ENCODE measurements at regions not wholly inside any gene's neighbourhood (a gene's known extent, or its start where the extent isn't known, plus 50 kb on each side); places are given as distances from the start of the nearest gene placed in this dataset.

DNA sequence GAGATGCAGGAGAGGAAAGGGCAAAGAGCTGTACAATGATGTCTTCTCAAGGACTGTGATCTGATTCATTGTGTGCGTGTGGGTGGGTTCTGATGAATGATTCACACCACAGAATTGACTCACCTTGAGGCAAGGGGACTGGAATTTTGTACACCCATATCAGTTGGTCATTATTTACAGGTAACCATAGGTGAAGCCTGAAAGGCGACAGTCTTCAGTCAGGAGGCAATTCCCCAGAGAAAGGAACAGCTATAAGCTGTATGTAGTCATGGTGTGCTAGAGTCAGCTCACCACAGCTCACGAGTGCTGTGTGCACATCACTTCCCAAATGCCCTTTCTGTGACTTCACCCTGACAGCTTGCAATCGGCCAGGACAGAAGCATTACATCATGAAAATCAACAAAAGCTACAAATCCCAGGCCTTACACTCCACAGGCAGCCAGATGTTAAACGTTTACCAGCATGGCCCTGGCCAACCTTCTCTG is 87.6 kb upstream of the RPS23 start (continued):
- TF ChIP-seq ZNF12 (CRISPR knock-in tag; IDR thresholded peaks at IDR 0.05) = peak; percentile 58; the same call in 1 of the 2 replicates
- TF ChIP-seq ZNF75D (CRISPR knock-in tag; IDR thresholded peaks at IDR 0.05; ENCODE audit: borderline replicate concordance) = no peak
- TF ChIP-seq ATF3 (CRISPR knock-in tag; IDR thresholded peaks at IDR 0.05) = no peak
- no peak for TF ChIP-seq ZNF543 (CRISPR knock-in tag; IDR thresholded peaks at IDR 0.05)
- no peak for TF ChIP-seq MAF1 (CRISPR knock-in tag; IDR thresholded peaks at IDR 0.05; ENCODE audit: borderline replicate concordance)
- TF ChIP-seq TFE3 (CRISPR knock-in tag; IDR thresholded peaks at IDR 0.05) = 0 out of 2 replicates have a peak, but pooled peaks have one; percentile 31
- TF ChIP-seq ZNF629 (CRISPR knock-in tag; conservative IDR thresholded peaks at IDR 0.05) = no peak
- peak; percentile 67; the same call in 1 of the 2 replicates for TF ChIP-seq ZNF691 (CRISPR knock-in tag; IDR thresholded peaks at IDR 0.05; ENCODE audit: borderline replicate concordance, low read depth)
- TF ChIP-seq REPIN1 (CRISPR knock-in tag; IDR thresholded peaks at IDR 0.05; ENCODE audit: borderline replicate concordance, low read depth) = peak; percentile 70; the same call in 1 of the 2 replicates
- no peak for TF ChIP-seq ZNF572 (CRISPR knock-in tag; IDR thresholded peaks at IDR 0.05)

- Histone ChIP-seq H3K36me3 (replicated peaks in 1 of 2; ENCODE audit: control insufficient read depth in 1 of 2, insufficient read depth in 2 of 2, low read length in 2 of 2) (no peaks in the 10 kb centered on the region), H3K27ac (ENCODE audit: extremely low read length, insufficient read depth, low read length) (peak overlapping the region; percentile 18), H3K79me2 (ENCODE audit: insufficient read depth, low read length) (no peaks in the 10 kb centered on the region), H3K9ac (ENCODE audit: insufficient read depth, low read depth, low read length) (no peak overlapping the region; the same call in 1 of the 2 replicates), H3K4me1 (ENCODE audit: insufficient read depth, low read length) (peaks cover 55% of the 10 kb centered on the region), H3K4me3 (replicated peaks in 1 of 3; ENCODE audit: insufficient read depth in 1 of 3, low read depth in 2 of 3, low read length in 3 of 3) (no peak overlapping the region), H3K9me3 (ENCODE audit: low read length) (no peaks in the 10 kb centered on the region), H3K27me3 (ENCODE audit: control insufficient read depth in 1 of 2, insufficient read depth in 2 of 2, low read length in 2 of 2) (no peaks in the 10 kb centered on the region), H4K20me1 (ENCODE audit: insufficient read depth, low read length) (no peaks in the 10 kb centered on the region), H3K4me2 (ENCODE audit: low read depth, low read length) (no peak overlapping the region), H2AFZ (ENCODE audit: low read length) (peak overlapping the region; percentile 28)
- POLR2A ChIA-PET = interaction anchor here (1.6 to 3.7 kb wide), 3 partner anchors 23 to 1198 kb away, joined by 7 to 52 read pairs (median 9); no protein-coding TSS in a partner anchor
- ATAC-seq (no peak), FAIRE-seq (no peak), DNase-seq (ENCODE audit: low spot score) (no peak)
- CTCF ChIA-PET (ENCODE audit: low intra/inter-chr PET ratio, low total read pairs) = no interaction called here
- in situ Hi-C loops (cut with HindIII; ENCODE audit: extremely low pct_ligation_motif_present, low pct_unique_long_range_greater_than_20kb) = loop anchor here (25.0 kb wide), 2 partner anchors 272 to 722 kb away; partner anchors contain the start of genes TMEM167A and XRCC4
- intact Hi-C loops (cut with micrococcal nuclease; ENCODE audit: unreplicated experiment) = loop anchor here (10.0 kb wide), 1 partner anchor 110 kb away; no protein-coding TSS in a partner anchor
- WGBS (ENCODE audit: low lambda C conversion rate) = 88% methylated on average over 4 of the region's 4 CpGs
- no TSS peak for BruUV-seq (replicated peaks)
- TF ChIP-seq NFE2L2 (IDR thresholded peaks at IDR 0.05; ENCODE audit: low read length) (no peak), MED13 (CRISPR knock-in tag; IDR thresholded peaks at IDR 0.05) (no peak), POLR2A (IDR thresholded peaks at IDR 0.05; ENCODE audit: insufficient read depth in 1 of 2, low read depth in 2 of 2, low read length in 2 of 2) (no peak), TEAD3 (CRISPR knock-in tag; optimal IDR thresholded peaks at IDR 0.05; ENCODE audit: borderline replicate concordance) (no peak), ZNF44 (CRISPR knock-in tag; IDR thresholded peaks at IDR 0.05) (no peak), SUZ12 (IDR thresholded peaks at IDR 0.05; ENCODE audit: low read depth, low read length) (no peak), ZNF547 (CRISPR knock-in tag; IDR thresholded peaks at IDR 0.05) (no peak), LCORL (IDR thresholded peaks at IDR 0.05) (no peak), LCORL (CRISPR knock-in tag; IDR thresholded peaks at IDR 0.05) (no peak), SMYD3 (CRISPR knock-in tag; IDR thresholded peaks at IDR 0.05) (no peak), SP1 (IDR thresholded peaks at IDR 0.05) (no peak), SP1 (CRISPR knock-in tag; IDR thresholded peaks at IDR 0.05) (no peak), HNRNPLL (IDR thresholded peaks at IDR 0.05; ENCODE audit: low read depth, low read length, poor library complexity, severe bottlenecking) (no peak)
- TF ChIP-seq, protein P1, sequence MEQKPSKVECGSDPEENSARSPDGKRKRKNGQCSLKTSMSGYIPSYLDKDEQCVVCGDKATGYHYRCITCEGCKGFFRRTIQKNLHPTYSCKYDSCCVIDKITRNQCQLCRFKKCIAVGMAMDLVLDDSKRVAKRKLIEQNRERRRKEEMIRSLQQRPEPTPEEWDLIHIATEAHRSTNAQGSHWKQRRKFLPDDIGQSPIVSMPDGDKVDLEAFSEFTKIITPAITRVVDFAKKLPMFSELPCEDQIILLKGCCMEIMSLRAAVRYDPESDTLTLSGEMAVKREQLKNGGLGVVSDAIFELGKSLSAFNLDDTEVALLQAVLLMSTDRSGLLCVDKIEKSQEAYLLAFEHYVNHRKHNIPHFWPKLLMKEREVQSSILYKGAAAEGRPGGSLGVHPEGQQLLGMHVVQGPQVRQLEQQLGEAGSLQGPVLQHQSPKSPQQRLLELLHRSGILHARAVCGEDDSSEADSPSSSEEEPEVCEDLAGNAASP (CRISPR knock-in tag; IDR thresholded peaks at IDR 0.05; ENCODE audit: borderline replicate concordance) = no peak
Measured at GRCh38 chr5:82365026-82365425, 86.9 kb upstream of the RPS23 start.

Data from HepG2 (cell line).